Endodermal cell (in vitro differentiated cells): ENCODE measurements at regions not wholly inside any gene's neighbourhood (a gene's known extent, or its start where the extent isn't known, plus 50 kb on each side); places are given as distances from the start of the nearest gene placed in this dataset.

ENCODE experiments used
- DNase-seq: peaks from one replicate; pipeline ENCODE4 v3.0.0-alpha.2; 2017
- H3K27ac ChIP-seq: 2 replicates; pipeline ENCODE4 v1.5.1; 2013; ENCODE audit warnings: mild to moderate bottlenecking, low read depth, low read length, moderate library complexity
- H3K27me3 ChIP-seq: 2 replicates; pipeline ENCODE4 v1.6.1; 2013; ENCODE audit warnings: mild to moderate bottlenecking, low read length, moderate library complexity; ENCODE audit not compliant: insufficient read depth, control insufficient read depth, poor library complexity, severe bottlenecking
- H3K36me3 ChIP-seq: 2 replicates; pipeline ENCODE4 v1.7.0; 2013; ENCODE audit warnings: mild to moderate bottlenecking, low read length, moderate library complexity; ENCODE audit not compliant: control insufficient read depth, insufficient read depth
- H3K4me1 ChIP-seq: one replicate; pipeline ENCODE4 v1.7.0; 2013; ENCODE audit warnings: low read length; ENCODE audit not compliant: control insufficient read depth, insufficient read depth
- H3K4me3 ChIP-seq: 2 replicates; pipeline ENCODE4 v1.5.1; 2013; ENCODE audit warnings: mild to moderate bottlenecking, low read length, moderate library complexity
- H3K9ac ChIP-seq: 2 replicates; pipeline ENCODE4 v1.6.1; 2013; ENCODE audit warnings: mild to moderate bottlenecking, low read length, moderate library complexity; ENCODE audit not compliant: poor library complexity, severe bottlenecking; ENCODE audit errors: extremely low read depth
- H3K9me3 ChIP-seq: 2 replicates; pipeline ENCODE4 v1.6.1; 2013; ENCODE audit warnings: mild to moderate bottlenecking, low read length, moderate library complexity; ENCODE audit not compliant: control insufficient read depth
- H3K27ac Mint-ChIP-seq: 2 replicates; pipeline ENCODE4 v1.8.0; 2020; ENCODE audit warnings: mixed read lengths
- H3K27me3 Mint-ChIP-seq: 2 replicates; pipeline ENCODE4 v1.8.0; 2021; ENCODE audit warnings: mild to moderate bottlenecking, mixed read lengths; ENCODE audit not compliant: insufficient read depth
- H3K36me3 Mint-ChIP-seq: 2 replicates; pipeline ENCODE4 v1.8.0; 2020; ENCODE audit warnings: low read depth, mixed read lengths
- H3K4me1 Mint-ChIP-seq: 2 replicates; pipeline ENCODE4 v1.8.0; 2020; ENCODE audit warnings: mixed read lengths
- H3K4me3 Mint-ChIP-seq: 2 replicates; pipeline ENCODE4 v1.8.0; 2020; ENCODE audit warnings: mild to moderate bottlenecking, moderate library complexity, mixed read lengths
- H3K9me3 Mint-ChIP-seq: 2 replicates; pipeline ENCODE4 v1.8.0; 2020; ENCODE audit warnings: mild to moderate bottlenecking, mixed read lengths
- WGBS, 2 experiments: methylation state at CpG; one replicate each; pipeline versions ENCODE4 v1.1.5 to v1.1.7; 2013; ENCODE audit warnings: missing lambda C conversion rate in 2 of 2, mixed read lengths in 1 of 2; ENCODE audit not compliant: insufficient coverage in 1 of 2, insufficient read length in 1 of 2; 5-methylcytosine and 5-hydroxymethylcytosine counted together
- TF ChIP-seq, protein P1 (sequence below): fragments of 200-600 bp; sonication (generic); conservative IDR thresholded peaks from 2 replicates; pipeline ENCODE4 v1.5.0; 2021; ENCODE audit warnings: antibody characterized with exemption, mild to moderate bottlenecking

- Mint-ChIP-seq H3K27ac (no peak overlapping the region), H3K27me3 (no peaks in the 10 kb centered on the region)
Observed at GRCh38 chr18:71018816-71019215, 730.0 kb downstream of the SOCS6 start.

DNA sequence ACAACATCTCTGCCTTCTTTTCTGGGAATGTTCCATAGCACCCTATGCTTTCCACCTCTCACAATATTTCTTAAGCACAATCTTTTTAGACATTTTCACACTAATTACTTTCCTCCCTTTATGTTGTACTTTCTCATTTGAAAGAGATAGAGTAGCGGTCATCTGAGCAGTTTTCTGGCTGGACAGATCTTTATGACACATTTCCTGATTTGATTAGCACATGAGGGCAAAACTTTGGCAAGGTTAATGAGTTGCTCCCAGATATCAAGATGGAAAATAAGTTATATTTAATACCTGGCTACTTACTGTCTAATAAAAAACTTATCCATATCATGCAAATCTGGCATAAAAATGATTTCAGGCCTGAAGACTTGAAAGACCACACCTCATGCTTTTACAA is 723.9 kb downstream of the SOCS6 start:
- Histone ChIP-seq H3K9ac (no peak overlapping the region), H3K4me3 (no peak overlapping the region), H3K4me1 (no peaks in the 10 kb centered on the region), H3K27me3 (no peaks in the 10 kb centered on the region), H3K27ac (no peak overlapping the region), H3K36me3 (no peaks in the 10 kb centered on the region), H3K9me3 (peaks cover 64% of the 10 kb centered on the region)
- Mint-ChIP-seq H3K27ac (no peak overlapping the region), H3K36me3 (no peaks in the 10 kb centered on the region), H3K4me3 (no peak overlapping the region), H3K4me1 (no peaks in the 10 kb centered on the region), H3K27me3 (no peaks in the 10 kb centered on the region), H3K9me3 (peaks cover 2% of the 10 kb centered on the region)
- no peak for DNase-seq
- WGBS, 2 experiments, result 85% methylated on average over 1 of the region's 1 CpG; no CpG with 5 or more reads in 1 of the 2 experiments
- TF ChIP-seq, protein P1, sequence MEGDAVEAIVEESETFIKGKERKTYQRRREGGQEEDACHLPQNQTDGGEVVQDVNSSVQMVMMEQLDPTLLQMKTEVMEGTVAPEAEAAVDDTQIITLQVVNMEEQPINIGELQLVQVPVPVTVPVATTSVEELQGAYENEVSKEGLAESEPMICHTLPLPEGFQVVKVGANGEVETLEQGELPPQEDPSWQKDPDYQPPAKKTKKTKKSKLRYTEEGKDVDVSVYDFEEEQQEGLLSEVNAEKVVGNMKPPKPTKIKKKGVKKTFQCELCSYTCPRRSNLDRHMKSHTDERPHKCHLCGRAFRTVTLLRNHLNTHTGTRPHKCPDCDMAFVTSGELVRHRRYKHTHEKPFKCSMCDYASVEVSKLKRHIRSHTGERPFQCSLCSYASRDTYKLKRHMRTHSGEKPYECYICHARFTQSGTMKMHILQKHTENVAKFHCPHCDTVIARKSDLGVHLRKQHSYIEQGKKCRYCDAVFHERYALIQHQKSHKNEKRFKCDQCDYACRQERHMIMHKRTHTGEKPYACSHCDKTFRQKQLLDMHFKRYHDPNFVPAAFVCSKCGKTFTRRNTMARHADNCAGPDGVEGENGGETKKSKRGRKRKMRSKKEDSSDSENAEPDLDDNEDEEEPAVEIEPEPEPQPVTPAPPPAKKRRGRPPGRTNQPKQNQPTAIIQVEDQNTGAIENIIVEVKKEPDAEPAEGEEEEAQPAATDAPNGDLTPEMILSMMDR, result no peak

More at GRCh38 chr18:71018816-71019215, 730.0 kb downstream of the SOCS6 start:
- Histone ChIP-seq H3K4me3 (no peak overlapping the region), H3K27me3 (no peaks in the 10 kb centered on the region), H3K9me3 (peaks cover 78% of the 10 kb centered on the region), H3K4me1 (no peaks in the 10 kb centered on the region), H3K27ac (no peak overlapping the region), H3K36me3 (no peaks in the 10 kb centered on the region), H3K9ac (no peak overlapping the region)
- TF ChIP-seq, protein P1, result no peak
- H3K36me3 Mint-ChIP-seq, result no peaks in the 10 kb centered on the region
- DNase-seq, result no peak
- H3K9me3 Mint-ChIP-seq, result peaks cover 4% of the 10 kb centered on the region
- no peaks in the 10 kb centered on the region for H3K4me1 Mint-ChIP-seq
- no peak overlapping the region for H3K4me3 Mint-ChIP-seq

- H3K4me1 Mint-ChIP-seq, result no peaks in the 10 kb centered on the region
- H3K27me3 ChIP-seq, result no peaks in the 10 kb centered on the region
- no peaks in the 10 kb centered on the region for H3K27me3 Mint-ChIP-seq
- peaks cover 62% of the 10 kb centered on the region for H3K9me3 ChIP-seq
- DNase-seq, result no peak
- no peak overlapping the region for H3K4me3 Mint-ChIP-seq
- no peaks in the 10 kb centered on the region for H3K9me3 Mint-ChIP-seq
- H3K36me3 Mint-ChIP-seq, result no peaks in the 10 kb centered on the region
- 68 to 79% methylated on average over 2 of the region's 2 CpGs for WGBS, 2 experiments
- H3K27ac Mint-ChIP-seq, result no peak overlapping the region
- no peaks in the 10 kb centered on the region for H3K36me3 ChIP-seq
- TF ChIP-seq, protein P1, result no peak
- H3K4me1 ChIP-seq, result no peaks in the 10 kb centered on the region
- H3K4me3 ChIP-seq, result no peak overlapping the region
- H3K27ac ChIP-seq, result no peak overlapping the region
- H3K9ac ChIP-seq, result no peak overlapping the region
Observed at GRCh38 chr18:71011389-71011788, 722.5 kb downstream of the SOCS6 start.
